HEK293T (cell line): ENCODE measurements at regions not wholly inside any gene's neighbourhood (a gene's known extent, or its start where the extent isn't known, plus 50 kb on each side); places are given as distances from the start of the nearest gene placed in this dataset.
"Not testable (repeated sequence)": the region's sequence is repeated elsewhere in the genome, so short reads cannot be mapped to it uniquely, and the experiment has no call there.

ENCODE experiments used
- CTCF ChIA-PET: fragments of 350-600 bp; formaldehyde crosslinking; extraction: SDS; loops from one replicate; lab custom pipeline; 2021; ENCODE audit warnings: antibody characterized with exemption, inconsistent platforms; lab: Yijun Ruan, JAX
- POLR2A ChIA-PET: fragments of 350-600 bp; formaldehyde crosslinking; extraction: SDS; loops from one replicate; lab custom pipeline; 2020; ENCODE audit warnings: antibody characterized with exemption, inconsistent platforms; lab: Yijun Ruan, JAX
- DNase-seq: peaks from one replicate; pipeline ENCODE4 v3.0.0; 2012; ENCODE audit warnings: mixed read lengths; ENCODE audit errors: extremely low spot score
- ARNT ChIP-seq: fragments of 450-650 bp; IDR thresholded peaks from 2 replicates; pipeline ENCODE4 v1.6.1; 2017; ENCODE audit warnings: mild to moderate bottlenecking
- BHLHE40 ChIP-seq: fragments of 450-650 bp; IDR thresholded peaks from 2 replicates; pipeline ENCODE4 v1.6.1; 2016; ENCODE audit warnings: mild to moderate bottlenecking, moderate library complexity, borderline replicate concordance
- CTBP1 ChIP-seq: fragments of 450-650 bp; IDR thresholded peaks from 2 replicates; pipeline ENCODE4 v1.6.1; 2016; ENCODE audit warnings: borderline replicate concordance
- ELF4 ChIP-seq: fragments of 450-650 bp; IDR thresholded peaks from 2 replicates; pipeline ENCODE4 v1.6.1; 2017; ENCODE audit warnings: antibody characterized with exemption
- FOXA1 ChIP-seq: fragments of 450-650 bp; IDR thresholded peaks from 2 replicates; pipeline ENCODE4 v1.6.1; 2016; ENCODE audit warnings: mild to moderate bottlenecking
- FOXK2 ChIP-seq: fragments of 450-650 bp; IDR thresholded peaks from 2 replicates; pipeline ENCODE4 v1.6.1; 2016; ENCODE audit warnings: mild to moderate bottlenecking
- FOXM1 ChIP-seq: fragments of 450-650 bp; IDR thresholded peaks from 2 replicates; pipeline ENCODE4 v1.6.1; 2017; ENCODE audit warnings: mild to moderate bottlenecking, borderline replicate concordance
- HDGF ChIP-seq: fragments of 450-650 bp; IDR thresholded peaks from 2 replicates; pipeline ENCODE4 v1.6.1; 2017; ENCODE audit warnings: antibody characterized with exemption, borderline replicate concordance
- L3MBTL2 ChIP-seq: fragments of 450-650 bp; conservative IDR thresholded peaks from 2 replicates; pipeline ENCODE4 v1.6.1; 2016; ENCODE audit warnings: mild to moderate bottlenecking
- LEF1 ChIP-seq: fragments of 450-650 bp; IDR thresholded peaks from 2 replicates; pipeline ENCODE4 v1.6.1; 2017; ENCODE audit warnings: mild to moderate bottlenecking, borderline replicate concordance
- NFRKB ChIP-seq: fragments of 450-650 bp; IDR thresholded peaks from 2 replicates; pipeline ENCODE4 v1.6.1; 2016; ENCODE audit warnings: mild to moderate bottlenecking, moderate library complexity
- PKNOX1 ChIP-seq: fragments of 450-650 bp; IDR thresholded peaks from 2 replicates; pipeline ENCODE4 v1.6.1; 2016
- SP1 ChIP-seq: fragments of 450-650 bp; IDR thresholded peaks from 2 replicates; pipeline ENCODE4 v1.6.1; 2017
- SUZ12 ChIP-seq: fragments of 450-650 bp; IDR thresholded peaks from 2 replicates; pipeline ENCODE4 v1.6.1; 2016; ENCODE audit warnings: mild to moderate bottlenecking
- TARDBP ChIP-seq: fragments of 450-650 bp; IDR thresholded peaks from 2 replicates; pipeline ENCODE4 v1.6.1; 2016
- ZNF384 ChIP-seq: fragments of 450-650 bp; IDR thresholded peaks from 2 replicates; pipeline ENCODE4 v1.6.1; 2016

GRCh38 chr16:29226782-29227181 lies 179.7 kb downstream of the NPIPB11 start:
- POLR2A ChIA-PET = no interaction called here
- DNase-seq = no peak
- CTCF ChIA-PET = no interaction called here
- TF ChIP-seq ZNF384 (no peak), FOXA1 (no peak), ELF4 (no peak), TARDBP (no peak), FOXK2 (no peak), ARNT (no peak), PKNOX1 (no peak), SP1 (no peak), BHLHE40 (no peak), CTBP1 (no peak), LEF1 (no peak), SUZ12 (no peak), HDGF (no peak), NFRKB (no peak), L3MBTL2 (no peak), FOXM1 (no peak)

GRCh38 chr16:29224675-29225074 lies 181.8 kb downstream of the NPIPB11 start:
- DNase-seq, POLR2A ChIA-PET, CTCF ChIA-PET: not testable (repeated sequence)

GRCh38 chr16:29222615-29223014 lies 183.9 kb downstream of the NPIPB11 start:
- CTCF ChIA-PET, DNase-seq, POLR2A ChIA-PET: not testable (repeated sequence)

- DNase-seq, POLR2A ChIA-PET, CTCF ChIA-PET: not testable (repeated sequence)
These were observed 184.5 kb downstream of the NPIPB11 start for GRCh38 chr16:29222008-29222407.

- DNase-seq, POLR2A ChIA-PET, CTCF ChIA-PET: not testable (repeated sequence)
These were observed 185.1 kb downstream of the NPIPB11 start for GRCh38 chr16:29221281-29221955.

GRCh38 chr16:29220647-29221191 lies 185.8 kb downstream of the NPIPB11 start:
- CTCF ChIA-PET, POLR2A ChIA-PET, DNase-seq: not testable (repeated sequence)

GRCh38 chr16:29219966-29220646 lies 186.4 kb downstream of the NPIPB11 start:
- CTCF ChIA-PET, POLR2A ChIA-PET, DNase-seq: not testable (repeated sequence)

- POLR2A ChIA-PET, CTCF ChIA-PET: not testable (repeated sequence)
These were observed 186.9 kb downstream of the NPIPB11 start for GRCh38 chr16:29219562-29219961.

GRCh38 chr16:29218649-29219048 lies 187.9 kb downstream of the NPIPB11 start:
- DNase-seq, POLR2A ChIA-PET, CTCF ChIA-PET: not testable (repeated sequence)

More at GRCh38 chr16:29219562-29219961, 186.9 kb downstream of the NPIPB11 start:
- DNase-seq = not testable (repeated sequence)

GRCh38 chr16:29218171-29218570 lies 188.3 kb downstream of the NPIPB11 start:
- DNase-seq, POLR2A ChIA-PET, CTCF ChIA-PET: not testable (repeated sequence)

GRCh38 chr16:29217752-29218126 lies 188.8 kb downstream of the NPIPB11 start:
- DNase-seq, POLR2A ChIA-PET, CTCF ChIA-PET: not testable (repeated sequence)

GRCh38 chr16:29217104-29217751 lies 189.3 kb downstream of the NPIPB11 start:
- POLR2A ChIA-PET, CTCF ChIA-PET, DNase-seq: not testable (repeated sequence)

- CTCF ChIA-PET, DNase-seq, POLR2A ChIA-PET: not testable (repeated sequence)
These were observed 192.7 kb downstream of the NPIPB11 start for GRCh38 chr16:29213770-29214169.

- CTCF ChIA-PET, POLR2A ChIA-PET, DNase-seq: not testable (repeated sequence)
These were observed 193.3 kb downstream of the NPIPB11 start for GRCh38 chr16:29213251-29213650.
